Ishikawa (cell line): ENCODE measurements at regions not wholly inside any gene's neighbourhood (a gene's known extent, or its start where the extent isn't known, plus 50 kb on each side); places are given as distances from the start of the nearest gene placed in this dataset.

Experiments used
- CEBPB ChIP-seq: IDR thresholded peaks from 2 replicates; pipeline ENCODE4 v1.6.1; 2012
- MAX ChIP-seq: IDR thresholded peaks from 2 replicates; pipeline ENCODE4 v1.6.1; 2012
- RAD21 ChIP-seq: IDR thresholded peaks from 2 replicates; pipeline ENCODE4 v1.6.1; 2012; ENCODE audit warnings: low read depth
- REST ChIP-seq: IDR thresholded peaks from 2 replicates; pipeline ENCODE4 v1.6.1; 2012; ENCODE audit warnings: low read depth, mild to moderate bottlenecking
- TEAD4 ChIP-seq: IDR thresholded peaks from 2 replicates; pipeline ENCODE4 v1.6.1; 2012
- YY1 ChIP-seq: IDR thresholded peaks from 2 replicates; pipeline ENCODE4 v1.6.1; 2012; ENCODE audit warnings: low read depth

- TF ChIP-seq MAX = no peak
- no peak for TF ChIP-seq REST
- no peak for TF ChIP-seq TEAD4
- no peak for TF ChIP-seq RAD21
- TF ChIP-seq CEBPB = no peak
- TF ChIP-seq YY1 = no peak
Measured at GRCh38 chr7:26006426-26006825, 145.6 kb upstream of the NFE2L3 start.
